GM18519 (cell line): ENCODE measurements at regions not wholly inside any gene's neighbourhood (a gene's known extent, or its start where the extent isn't known, plus 50 kb on each side); places are given as distances from the start of the nearest gene placed in this dataset.
"Not testable (repeated sequence)": the region's sequence is repeated elsewhere in the genome, so short reads cannot be mapped to it uniquely, and the experiment has no call there.

Experiments used
- ATAC-seq: cut with Tn5 transposase; IDR thresholded peaks from one replicate; pipeline ENCODE4 v1.9.1; 2021; ENCODE audit warnings: mild to moderate bottlenecking, moderate library complexity; ENCODE audit not compliant: unreplicated experiment, low FRiP score

DNA sequence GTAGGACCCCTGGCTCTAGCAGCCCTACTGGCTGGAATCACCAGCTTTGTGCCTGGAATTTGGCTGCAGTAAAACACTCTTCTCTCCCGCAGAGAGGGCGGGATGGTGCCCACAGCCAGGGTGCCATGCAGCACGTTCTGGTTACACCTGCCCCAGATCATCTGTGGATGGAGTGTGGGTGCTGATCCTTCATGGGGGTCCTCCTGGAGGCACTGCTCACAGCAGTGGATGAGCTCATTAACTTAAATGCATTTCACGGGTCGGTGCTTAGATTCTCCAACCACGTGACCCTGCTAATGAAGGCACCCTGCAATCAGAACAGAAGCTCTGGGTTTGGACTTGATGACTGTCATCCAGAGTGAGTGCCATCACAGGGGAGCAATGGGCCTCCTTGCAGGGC is 138.6 kb upstream of the AFDN start:
- ATAC-seq, result no peak

DNA sequence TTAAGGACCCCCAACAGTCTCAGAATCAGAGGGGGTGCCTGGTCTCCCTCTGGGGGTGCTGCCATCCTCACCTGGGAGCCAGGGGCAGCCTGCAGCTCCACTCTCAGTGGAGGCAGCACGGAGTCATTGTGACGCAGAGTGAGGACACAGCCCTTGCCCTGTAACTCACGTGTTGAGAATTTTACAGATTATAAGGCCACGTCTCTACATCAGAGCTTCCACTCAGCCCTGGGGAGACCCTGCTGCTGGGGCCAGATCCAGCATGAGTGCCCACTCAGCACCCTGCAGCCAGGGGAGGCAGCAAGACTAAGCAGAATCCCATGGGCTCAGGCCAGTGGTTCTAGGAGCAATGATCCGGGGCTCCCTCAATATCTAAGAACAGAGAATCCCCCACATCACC is 137.4 kb upstream of the AFDN start:
- ATAC-seq, result no peak

DNA sequence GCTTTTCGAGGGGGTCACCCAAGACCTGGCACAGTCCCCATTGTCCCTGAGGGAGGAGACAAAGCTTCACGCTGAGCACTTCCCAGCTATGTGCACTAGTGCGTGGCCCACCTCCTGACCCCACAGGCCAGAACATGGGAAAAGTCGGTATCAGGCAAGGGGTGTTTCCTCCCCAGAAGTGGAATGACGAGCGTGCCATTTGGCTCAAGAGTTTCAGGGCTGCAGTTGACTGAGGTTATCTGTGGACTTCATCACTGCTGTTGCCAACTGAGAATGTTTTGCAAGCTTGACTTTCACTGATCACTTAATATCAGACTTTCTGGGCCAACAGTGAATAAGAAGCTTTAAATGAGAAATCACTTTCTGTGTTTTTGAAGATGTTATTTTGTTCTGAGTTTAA is 137.0 kb upstream of the AFDN start:
- ATAC-seq, result no peak

DNA sequence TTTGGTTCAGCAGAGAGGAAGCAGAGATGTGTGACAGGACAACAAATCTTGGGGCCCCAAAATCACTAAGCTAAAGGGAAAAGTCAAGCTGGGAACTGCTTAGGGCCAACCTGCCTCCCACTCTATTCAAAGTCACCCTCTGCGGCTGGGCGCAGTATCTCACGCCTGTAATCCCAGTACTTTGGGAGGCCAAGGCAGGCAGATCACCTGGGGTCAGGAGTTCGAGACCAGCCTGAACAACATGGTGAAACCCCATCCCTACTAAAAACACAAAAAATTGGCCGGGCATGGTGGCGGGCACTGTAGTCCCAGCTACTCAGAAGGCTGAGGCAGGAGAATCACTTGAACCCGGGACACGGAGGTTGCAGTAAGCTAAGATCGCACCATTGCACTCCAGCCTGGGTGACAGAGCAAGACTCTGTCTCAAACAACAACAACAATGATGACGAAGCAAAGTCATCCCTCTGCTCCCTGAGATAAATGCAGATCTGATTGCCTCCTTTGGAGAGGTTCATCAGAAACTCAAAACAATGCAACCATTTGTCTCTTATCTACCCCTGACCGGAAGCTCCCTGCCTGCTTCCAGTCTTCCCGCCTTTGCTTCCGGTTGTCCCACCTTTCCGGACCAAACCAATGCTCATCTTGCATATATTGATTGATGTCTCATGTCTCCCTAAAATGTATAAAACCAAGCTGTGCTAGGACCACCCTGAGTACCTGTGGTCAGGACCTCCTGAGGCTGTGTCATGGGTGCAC is 136.4 kb upstream of the AFDN start:
- not testable (repeated sequence) for ATAC-seq

DNA sequence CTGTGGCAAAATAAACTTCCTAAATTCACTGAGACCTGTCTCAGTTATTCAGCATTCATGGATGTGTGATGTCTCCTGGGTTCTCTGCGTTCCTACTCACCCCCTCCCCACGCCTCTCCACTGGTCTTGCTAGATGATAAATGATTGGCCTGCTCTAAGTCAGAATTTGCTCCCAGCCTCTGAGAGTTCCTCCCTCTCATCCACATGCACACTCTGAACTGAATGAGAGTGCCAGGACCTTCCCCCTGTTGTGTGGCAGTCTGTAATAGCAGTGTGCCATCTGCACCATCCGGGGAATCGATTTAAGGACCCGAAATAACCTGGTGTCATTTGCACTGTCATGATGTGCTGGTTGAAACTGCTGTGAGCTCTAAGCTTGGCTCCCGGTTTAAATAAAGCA is 135.8 kb upstream of the AFDN start:
- ATAC-seq, result no peak

DNA sequence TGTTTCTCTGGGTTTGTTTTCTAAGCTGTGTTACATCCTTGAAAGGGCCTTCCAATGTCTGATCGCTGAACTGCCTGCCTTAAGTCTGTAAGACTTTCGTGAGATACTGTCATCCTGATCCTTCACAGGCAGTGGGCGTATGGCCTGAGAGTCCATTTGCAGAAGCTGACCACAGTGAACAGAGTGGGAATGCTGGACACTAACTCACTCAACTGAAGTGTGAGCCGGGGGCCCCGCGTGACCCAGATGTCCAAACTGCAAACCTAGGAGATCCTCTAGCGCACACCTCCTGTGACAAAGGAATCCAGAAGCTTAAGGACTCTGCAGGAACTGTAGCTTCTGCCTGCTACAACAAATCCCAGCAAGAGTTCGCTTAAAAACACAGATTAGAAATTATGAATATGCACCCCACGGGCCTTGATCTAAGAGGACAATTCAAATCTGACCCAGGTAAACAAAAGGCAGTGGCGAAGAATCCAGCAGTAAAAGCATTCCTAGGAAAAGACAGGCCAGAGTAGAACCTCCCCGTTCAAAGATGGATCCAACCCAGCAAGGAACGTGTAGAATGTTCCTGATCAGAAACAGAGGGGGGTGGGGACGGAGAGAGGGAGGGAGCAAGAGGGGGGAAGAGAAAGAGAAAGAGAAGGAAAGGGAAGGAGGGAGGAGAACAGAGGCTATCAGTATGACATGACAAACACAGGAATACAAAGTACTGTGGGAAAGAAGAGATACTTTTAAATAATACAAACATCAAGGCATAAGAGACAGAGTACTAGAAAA is 135.0 kb upstream of the AFDN start:
- ATAC-seq, result no peak

DNA sequence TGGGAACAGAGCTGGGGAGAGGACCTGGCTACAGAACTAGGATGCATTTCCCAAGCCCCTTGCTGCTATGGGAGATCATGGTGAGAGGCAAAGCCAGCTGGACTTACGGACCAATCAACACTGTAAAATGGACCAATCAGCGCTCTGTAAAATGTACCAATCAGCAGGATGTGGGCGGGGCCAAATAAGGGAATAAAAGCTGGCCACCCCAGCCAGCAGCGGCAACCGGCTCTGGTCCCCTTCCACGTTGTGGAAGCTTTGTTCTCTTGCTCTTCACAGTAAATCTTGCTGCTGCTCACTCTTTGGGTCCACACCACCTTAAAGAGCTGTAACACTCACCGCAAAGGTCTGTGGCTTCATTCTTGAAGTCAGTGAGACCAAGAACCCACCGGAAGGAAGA is 133.2 kb upstream of the AFDN start:
- ATAC-seq, result not testable (repeated sequence)

DNA sequence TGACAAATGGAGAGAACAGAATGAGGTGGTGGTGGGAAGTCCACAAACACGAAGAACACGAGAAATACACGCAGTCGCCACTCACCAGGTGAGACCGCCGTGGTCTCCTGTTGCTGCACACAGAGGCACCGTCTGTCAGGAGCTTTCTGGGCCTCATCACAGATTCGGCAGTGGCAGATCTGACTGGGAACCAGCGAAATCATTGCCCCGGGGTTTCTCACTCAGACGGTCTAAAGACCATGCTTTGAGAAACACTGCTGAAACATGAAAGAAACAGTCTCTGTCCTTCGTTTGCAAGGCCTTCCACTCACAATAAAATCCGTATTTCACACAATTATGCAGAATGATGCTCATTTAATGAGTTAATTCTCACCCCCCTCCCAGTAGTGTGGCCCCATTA is 130.9 kb upstream of the AFDN start:
- ATAC-seq, result no peak

DNA sequence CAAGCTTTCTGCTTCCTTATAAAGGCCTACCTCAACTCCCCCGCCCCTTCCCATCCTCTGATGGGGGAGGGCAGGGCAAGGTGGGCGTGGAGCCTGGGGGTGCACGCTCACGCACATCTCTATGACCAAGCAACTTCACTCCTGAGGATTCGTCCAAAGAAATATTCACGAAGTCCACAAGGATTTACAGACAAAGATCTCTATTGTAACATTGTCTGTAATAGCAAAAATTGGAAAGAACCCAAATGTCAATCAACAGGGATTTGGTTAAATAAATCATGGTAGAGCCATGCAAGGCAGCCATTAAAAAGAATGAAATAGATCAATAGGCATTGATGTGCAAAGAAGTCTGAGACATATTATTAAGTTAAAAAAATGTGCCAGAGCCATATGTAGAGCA is 130.4 kb upstream of the AFDN start:
- ATAC-seq, result no peak

DNA sequence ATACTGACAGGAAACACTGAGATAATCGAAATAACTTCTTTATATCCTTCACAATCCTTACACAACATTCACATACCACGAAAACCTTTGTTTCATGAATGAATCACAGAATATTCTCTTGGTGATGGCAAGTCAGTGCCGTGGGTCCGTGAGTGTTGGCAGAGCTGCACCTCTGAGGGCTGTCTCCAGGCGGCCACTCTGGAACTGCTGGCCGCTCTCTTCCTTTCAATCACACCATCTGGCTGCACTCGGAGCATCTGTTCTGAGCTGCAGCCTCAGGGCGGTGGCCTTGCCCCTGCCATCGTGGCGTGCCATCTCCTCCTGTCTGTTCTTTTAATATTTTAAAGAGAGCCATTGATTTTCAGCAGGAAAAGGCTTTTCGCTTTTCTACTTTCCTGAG is 129.4 kb upstream of the AFDN start:
- ATAC-seq, result no peak

DNA sequence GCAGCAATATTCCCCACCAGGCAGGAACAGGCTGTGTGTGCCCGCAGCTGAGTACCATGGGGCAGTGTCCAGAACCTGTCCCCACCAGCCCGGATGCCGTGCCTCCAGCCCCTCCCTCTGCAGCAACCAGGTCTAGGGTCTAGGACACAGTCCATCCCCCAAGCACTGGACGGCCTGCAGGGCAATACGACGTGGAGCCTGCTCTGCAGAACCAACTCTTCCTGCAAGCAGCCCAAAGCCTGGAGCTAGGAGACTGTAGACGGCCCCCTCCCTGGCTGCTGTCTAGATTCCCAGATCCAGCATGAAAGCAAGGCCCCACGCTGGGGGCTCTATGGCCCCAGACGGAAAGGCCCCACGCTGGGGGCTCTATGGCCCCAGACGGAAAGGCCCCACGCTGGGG is 128.2 kb upstream of the AFDN start:
- no peak for ATAC-seq

DNA sequence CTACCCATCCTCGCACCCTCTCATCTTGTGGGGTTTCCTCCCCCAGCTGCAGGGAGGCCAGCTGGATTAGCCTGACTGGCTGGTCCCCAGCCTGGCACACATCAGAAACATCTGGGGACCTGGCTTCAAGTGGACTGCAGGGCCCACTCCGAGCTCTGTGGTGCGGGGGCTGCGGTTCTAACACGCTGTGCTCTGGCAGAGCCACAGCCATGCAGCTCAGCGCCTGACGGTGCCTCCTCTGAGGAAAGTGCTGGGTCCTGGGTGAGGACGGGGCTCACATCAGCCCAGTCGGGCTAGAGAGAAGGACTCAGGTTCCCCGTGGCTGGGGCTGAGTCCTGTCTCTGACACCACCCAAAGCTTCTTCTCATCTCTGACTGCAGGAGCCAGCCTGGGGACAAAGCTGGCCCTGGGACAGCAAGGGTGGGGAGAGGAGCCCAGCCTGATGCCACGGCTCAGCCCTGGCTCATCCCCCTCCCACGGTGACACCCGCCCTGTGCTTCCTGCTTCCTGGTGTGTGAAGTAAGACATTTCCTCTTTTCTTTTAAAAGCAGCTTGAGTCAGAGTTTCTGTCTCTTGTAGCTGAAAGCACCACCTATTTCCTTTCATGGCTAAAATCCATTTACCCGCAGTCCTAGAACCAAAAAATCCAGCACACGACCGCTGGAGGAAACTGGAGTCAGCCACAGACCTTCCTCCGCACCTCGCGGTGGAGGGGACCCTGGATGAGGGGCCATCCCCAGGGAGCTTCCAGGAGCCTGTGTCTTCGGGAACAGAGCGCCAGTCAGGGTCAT is 127.4 kb upstream of the AFDN start:
- peak; percentile 92 for ATAC-seq

DNA sequence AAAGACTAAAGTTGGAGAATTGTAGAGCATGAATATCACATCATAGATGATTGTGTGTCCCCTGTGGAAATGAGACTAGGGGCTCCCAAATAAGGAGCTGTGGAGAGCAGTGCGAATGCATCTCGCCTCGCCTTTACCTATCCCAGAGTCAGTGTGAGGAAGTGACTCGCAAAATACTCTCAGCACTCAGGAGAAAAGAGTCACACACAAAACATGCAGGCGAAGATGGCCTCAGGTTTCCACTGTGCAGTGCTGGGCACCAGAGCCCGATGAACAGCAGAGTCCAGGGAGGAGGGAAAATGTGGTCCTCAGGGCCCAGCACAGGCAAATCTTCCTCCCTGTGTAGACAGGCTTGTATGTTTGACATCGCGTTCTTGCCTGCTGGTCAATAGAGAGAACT is 126.5 kb upstream of the AFDN start:
- no peak for ATAC-seq

DNA sequence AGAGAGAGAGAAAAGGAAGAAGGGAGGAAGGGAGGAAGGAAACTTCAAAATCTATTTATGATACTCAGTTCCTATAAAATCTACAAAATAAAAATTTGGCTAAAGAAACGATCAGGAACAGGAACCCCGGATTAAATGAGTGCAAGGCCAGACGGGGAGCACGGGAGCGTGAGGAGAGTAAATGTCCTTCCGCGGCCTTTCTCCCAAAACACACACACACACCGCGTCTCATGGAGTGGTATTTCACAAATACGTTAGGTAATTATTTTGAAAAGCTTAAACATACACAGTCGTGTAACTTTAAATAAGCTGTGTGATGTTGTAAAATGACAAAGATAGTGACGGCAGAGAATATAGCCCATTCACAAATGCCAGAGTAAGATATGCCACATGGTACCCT is 125.7 kb upstream of the AFDN start:
- ATAC-seq, result no peak

DNA sequence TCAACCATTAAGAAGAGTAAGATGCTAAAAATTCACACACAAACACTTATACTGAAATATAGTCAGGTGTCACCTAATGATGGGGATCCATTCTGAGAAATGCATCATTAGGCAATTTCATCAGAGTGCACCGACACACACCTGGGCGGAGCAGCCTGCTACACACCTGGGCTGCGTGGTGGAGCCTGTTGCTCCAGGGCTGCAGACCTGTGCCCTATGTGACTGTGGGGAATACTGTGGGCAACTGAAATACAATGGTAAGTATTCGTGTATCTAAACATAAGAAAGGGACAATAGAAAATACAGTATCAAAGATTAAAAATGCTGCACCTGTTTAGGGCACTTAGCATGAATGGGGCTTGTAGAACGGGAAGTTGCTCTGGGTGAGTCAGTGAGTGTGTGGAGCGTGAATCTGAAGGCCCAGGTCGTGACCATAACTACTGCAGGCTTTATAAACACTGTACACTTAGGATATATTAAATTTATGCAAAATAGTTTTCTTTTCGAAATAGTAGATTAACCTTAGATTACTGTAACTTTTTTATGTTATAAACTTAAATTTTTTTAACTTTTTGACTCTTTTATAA is 124.4 kb upstream of the AFDN start:
- no peak for ATAC-seq

DNA sequence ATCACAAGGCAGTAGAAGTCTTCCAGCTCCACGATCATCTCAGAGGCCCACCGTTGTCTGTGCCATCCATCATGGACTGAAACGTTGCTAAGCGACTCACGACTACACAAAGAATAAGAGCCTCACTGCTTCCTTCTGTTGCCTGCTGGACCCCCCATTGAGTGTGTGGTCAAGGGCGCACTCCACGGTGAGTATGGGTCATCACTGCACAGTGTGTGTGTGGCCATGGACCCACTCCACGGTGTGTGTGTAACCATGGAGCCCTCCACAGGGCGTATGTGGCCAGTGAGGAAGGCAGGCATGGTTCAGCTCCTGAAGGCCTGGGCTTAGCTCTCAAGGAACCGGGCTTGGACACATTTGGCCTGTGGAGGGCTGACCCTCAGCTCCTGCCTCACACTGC is 123.4 kb upstream of the AFDN start:
- ATAC-seq, result no peak

DNA sequence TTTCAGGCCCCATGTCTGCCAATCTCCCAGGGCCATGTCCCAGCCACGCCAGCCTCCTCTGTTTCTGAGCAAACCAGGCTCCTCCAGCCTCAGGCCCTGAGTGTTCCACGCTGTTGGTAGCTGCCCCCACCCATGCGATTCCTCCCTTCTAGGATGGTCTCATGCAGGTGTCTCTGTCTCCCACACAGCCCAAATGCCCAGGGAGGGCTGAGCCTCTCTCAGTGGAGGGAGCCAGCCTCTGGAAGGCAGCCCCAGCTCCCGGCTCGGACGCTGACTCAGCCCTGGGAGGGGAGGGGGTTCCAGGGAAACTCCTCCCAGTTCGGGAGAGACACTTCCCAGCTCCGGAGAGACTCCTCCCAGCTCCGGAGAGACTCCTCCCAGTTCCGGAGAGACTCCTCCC is 122.9 kb upstream of the AFDN start:
- ATAC-seq, result no peak

DNA sequence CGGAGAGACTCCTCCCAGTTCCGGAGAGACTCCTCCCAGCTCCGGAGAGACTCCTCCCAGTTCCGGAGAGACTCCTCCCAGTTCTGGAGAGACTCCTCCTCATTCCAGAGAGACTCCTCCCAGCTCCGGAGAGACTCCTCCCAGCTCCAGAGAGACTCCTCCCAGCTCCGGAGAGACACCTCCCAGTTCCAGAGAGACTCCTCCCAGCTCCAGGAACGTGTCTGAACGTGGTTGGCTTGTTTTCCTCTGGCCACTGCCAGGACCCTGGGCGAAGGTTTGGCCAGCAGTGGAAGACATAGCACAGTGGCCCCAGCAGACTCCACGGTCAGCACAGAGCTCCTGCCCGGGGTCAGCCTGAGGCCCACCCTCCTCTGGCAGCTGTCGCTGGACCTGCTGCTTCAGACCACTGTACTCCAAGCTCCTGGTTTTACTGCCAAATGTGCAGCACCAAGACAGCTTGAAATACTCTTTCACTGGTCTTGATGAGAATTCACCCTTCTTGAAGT is 122.3 kb upstream of the AFDN start:
- no peak for ATAC-seq

DNA sequence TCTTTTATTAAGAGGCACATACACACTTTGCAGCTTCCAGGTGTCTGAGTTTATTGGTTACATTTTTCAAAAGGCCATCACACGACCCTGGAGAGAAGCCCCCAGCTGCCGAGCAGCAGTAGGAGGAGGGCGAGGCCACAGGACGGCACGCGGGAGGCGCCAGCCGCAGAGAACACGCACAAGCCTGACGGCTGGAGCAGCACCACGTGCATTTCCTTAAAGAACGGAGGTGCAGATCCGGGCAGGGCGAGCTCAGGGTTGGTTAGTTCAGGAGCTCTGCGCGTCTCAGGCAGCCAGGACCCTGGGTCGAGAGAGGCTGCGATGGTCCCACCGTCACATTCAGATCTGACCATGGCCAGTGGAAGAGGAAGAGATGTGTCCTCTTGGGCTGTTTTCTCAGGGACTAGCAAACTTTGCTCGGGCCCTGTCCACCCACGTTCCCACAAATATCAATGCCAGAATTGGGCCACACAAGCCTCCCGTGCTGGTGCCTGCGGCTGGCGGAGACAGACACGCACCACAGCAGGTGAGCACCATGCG is 121.4 kb upstream of the AFDN start:
- ATAC-seq, result no peak

DNA sequence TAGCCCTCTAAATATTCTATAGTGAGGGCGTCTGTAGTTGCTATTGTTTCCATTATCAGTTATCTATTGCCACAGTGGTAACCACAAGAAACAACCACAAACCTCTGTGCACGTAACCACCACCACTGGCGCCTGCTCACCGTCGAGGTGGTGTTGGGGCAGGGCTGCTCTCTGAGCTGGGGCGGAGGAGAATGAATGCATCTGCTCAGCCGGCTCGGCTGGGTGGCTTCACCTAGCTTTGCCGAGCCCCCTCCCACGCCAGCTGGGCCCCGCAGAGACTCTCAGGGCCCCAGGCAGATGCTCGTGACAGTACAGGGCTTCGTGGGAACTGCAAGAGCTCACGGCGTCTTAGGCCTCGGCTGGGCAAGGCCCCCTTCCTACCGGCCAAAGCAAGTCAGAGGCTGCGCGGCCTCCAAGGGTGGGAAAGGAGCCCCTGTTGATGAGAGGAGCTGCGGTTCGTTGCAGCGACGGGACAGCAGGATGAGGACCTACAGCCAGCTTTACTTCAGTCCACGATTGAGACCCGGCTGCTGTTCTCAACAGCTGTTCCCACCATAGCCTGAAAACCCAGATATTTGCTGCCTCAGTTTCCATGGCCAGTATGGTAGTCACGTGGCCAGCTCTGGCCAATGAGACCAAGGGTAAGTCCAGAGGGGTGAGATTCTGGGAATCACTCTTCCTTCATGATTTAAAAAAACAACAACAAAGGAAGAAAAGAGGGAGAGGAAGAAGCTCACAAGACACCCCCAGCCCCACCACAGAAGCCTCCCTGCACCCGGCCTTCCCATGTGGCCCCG is 120.2 kb upstream of the AFDN start:
- ATAC-seq, result peak; percentile 90
